ENCODE measurements at regions not wholly inside any gene's neighbourhood (a gene's known extent, or its start where the extent isn't known, plus 50 kb on each side); places are given as distances from the start of the nearest gene placed in this dataset.

DNA sequence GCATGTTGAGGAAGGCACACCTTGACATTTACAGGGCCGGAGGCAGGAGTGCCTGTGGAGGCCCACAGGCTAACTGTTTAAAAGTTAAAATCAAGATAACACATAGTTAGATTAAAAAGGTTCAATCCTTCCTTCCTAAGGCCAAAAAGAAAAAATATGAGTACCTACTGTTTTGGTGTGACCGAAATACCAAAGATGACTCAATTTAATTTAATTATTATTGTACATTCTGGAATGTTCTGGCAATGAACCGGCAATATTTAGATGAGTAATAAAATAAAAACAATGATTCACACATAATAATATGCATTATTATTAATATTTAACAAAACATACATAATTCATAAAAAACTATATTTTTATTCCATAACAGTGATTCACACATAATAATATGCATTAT, 136.8 kb upstream of the NTF3 start:
- TF ChIP-seq, protein P1, sequence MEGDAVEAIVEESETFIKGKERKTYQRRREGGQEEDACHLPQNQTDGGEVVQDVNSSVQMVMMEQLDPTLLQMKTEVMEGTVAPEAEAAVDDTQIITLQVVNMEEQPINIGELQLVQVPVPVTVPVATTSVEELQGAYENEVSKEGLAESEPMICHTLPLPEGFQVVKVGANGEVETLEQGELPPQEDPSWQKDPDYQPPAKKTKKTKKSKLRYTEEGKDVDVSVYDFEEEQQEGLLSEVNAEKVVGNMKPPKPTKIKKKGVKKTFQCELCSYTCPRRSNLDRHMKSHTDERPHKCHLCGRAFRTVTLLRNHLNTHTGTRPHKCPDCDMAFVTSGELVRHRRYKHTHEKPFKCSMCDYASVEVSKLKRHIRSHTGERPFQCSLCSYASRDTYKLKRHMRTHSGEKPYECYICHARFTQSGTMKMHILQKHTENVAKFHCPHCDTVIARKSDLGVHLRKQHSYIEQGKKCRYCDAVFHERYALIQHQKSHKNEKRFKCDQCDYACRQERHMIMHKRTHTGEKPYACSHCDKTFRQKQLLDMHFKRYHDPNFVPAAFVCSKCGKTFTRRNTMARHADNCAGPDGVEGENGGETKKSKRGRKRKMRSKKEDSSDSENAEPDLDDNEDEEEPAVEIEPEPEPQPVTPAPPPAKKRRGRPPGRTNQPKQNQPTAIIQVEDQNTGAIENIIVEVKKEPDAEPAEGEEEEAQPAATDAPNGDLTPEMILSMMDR (IDR thresholded peaks at IDR 0.05): no peak
- TF ChIP-seq EP300 (IDR thresholded peaks at IDR 0.05): no peak
- TF ChIP-seq POLR2A (IDR thresholded peaks at IDR 0.05): no peak

All from stomach (tissue), 4 donors.